HG02623 (cell line): ENCODE measurements at regions not wholly inside any gene's neighbourhood (a gene's known extent, or its start where the extent isn't known, plus 50 kb on each side); places are given as distances from the start of the nearest gene placed in this dataset.

Experiments used
- ATAC-seq: cut with Tn5 transposase; IDR thresholded peaks from one replicate; pipeline ENCODE4 v1.9.1; 2021; ENCODE audit warnings: moderate library complexity; ENCODE audit not compliant: unreplicated experiment

- peak; percentile 66 for ATAC-seq
Observed at GRCh38 chr5:62731022-62731421, 152.4 kb downstream of the LRRC70 start.

- ATAC-seq, result no peak
Observed at GRCh38 chr5:62729675-62730074, 151.1 kb downstream of the LRRC70 start.

GRCh38 chr5:62727861-62728260 is 149.2 kb downstream of the LRRC70 start:
- no peak for ATAC-seq

- ATAC-seq, result no peak
Observed at GRCh38 chr5:62727184-62727583, 148.6 kb downstream of the LRRC70 start.

- no peak for ATAC-seq
Observed at GRCh38 chr5:62722360-62722759, 143.7 kb downstream of the LRRC70 start.

GRCh38 chr5:62720031-62720441 is 141.4 kb downstream of the LRRC70 start:
- peak; percentile 95 for ATAC-seq

- ATAC-seq, result no peak
Observed at GRCh38 chr5:62719061-62719720, 140.6 kb downstream of the LRRC70 start.

GRCh38 chr5:62718324-62718723 is 139.7 kb downstream of the LRRC70 start:
- no peak for ATAC-seq

- no peak for ATAC-seq
Observed at GRCh38 chr5:62717301-62717933, 138.8 kb downstream of the LRRC70 start.

- no peak for ATAC-seq
Observed at GRCh38 chr5:62714296-62714695, 135.7 kb downstream of the LRRC70 start.

GRCh38 chr5:62708481-62709325 is 130.1 kb downstream of the LRRC70 start:
- ATAC-seq, result no peak

GRCh38 chr5:62707563-62707962 is 128.9 kb downstream of the LRRC70 start:
- ATAC-seq, result no peak

- no peak for ATAC-seq
Observed at GRCh38 chr5:62707131-62707530, 128.5 kb downstream of the LRRC70 start.

GRCh38 chr5:62705022-62705421 is 126.4 kb downstream of the LRRC70 start:
- no peak for ATAC-seq

GRCh38 chr5:62702126-62702525 is 123.5 kb downstream of the LRRC70 start:
- no peak for ATAC-seq

- no peak for ATAC-seq
Observed at GRCh38 chr5:62701036-62701435, 122.4 kb downstream of the LRRC70 start.

GRCh38 chr5:62698756-62699155 is 120.1 kb downstream of the LRRC70 start:
- ATAC-seq, result no peak

GRCh38 chr5:62695274-62695673 is 116.7 kb downstream of the LRRC70 start:
- no peak for ATAC-seq

- ATAC-seq, result no peak
Observed at GRCh38 chr5:62692946-62693713, 114.5 kb downstream of the LRRC70 start.

GRCh38 chr5:62691946-62692345 is 113.3 kb downstream of the LRRC70 start:
- ATAC-seq, result no peak

GRCh38 chr5:62690421-62690820 is 111.8 kb downstream of the LRRC70 start:
- no peak for ATAC-seq
